NCI-H2081 treated with DMSO at 0.1 percent for 48 hours (cell line): ENCODE measurements at regions not wholly inside any gene's neighbourhood (a gene's known extent, or its start where the extent isn't known, plus 50 kb on each side); places are given as distances from the start of the nearest gene placed in this dataset.

ENCODE experiments used
- DNase-seq: peaks from one replicate; lab custom pipeline; 2025; lab: John Stamatoyannopoulos, UW

DNA sequence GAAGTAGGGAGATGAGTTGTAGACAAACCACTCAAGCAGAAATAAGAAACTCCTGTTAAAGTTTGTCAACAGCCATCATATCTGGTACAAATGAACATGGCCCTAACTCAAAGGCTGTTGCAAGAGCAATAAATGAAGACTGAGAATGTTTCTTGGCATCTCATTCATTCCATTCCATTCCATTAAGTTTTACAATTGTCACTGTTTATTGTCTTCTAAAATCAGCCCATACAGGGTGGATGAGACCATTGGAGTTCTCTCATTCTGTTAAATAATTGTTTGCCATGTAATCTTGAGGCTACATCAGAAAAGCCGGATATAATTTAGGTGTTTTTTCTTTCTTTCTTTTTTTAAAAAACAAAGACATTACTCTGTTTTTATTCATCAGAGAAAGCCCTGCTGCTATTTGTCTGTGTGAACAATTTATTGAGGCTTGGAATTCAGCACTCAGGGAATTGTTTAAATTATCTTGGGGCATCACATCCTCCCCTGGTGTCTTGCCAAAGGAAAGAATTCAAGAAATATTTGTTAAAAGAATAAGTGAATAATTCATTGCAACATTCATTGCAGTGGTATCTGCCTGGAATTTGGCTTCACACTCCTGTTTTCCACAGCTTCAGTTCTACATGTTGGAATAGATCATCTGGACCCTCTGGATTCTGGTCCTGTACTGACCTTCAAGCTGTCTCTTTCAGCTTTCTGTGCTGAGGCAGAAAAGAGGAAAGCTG is 604.5 kb downstream of the PLPP3 start:
- no peak for DNase-seq

DNA sequence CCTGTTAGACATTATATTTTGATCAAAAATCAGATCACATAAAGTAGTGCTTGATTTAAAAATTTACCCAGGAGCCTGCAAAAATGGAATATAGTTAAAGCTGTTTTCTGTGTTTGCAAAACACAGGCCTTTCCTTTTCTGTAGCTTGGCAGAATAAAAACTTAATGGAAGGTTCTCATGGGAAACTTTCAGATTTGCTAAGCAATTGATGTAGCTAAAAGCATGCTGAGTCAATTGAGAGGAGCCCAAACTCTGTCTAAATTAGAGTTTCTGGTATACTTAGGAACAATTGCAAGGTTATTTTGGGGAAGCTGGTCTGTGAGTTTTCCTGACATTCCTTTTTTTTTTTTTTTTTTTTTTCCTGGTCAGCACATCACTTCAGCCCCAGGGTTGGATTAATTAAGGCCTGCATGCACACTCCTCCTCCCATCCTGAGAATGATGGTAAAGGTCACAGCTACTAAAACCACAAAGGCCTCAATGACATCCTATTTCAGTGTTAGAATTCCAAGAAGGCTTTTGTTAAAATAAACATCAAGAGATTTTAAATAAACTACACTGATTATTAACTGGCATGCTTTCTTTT is 608.7 kb downstream of the PLPP3 start:
- DNase-seq = no peak

DNA sequence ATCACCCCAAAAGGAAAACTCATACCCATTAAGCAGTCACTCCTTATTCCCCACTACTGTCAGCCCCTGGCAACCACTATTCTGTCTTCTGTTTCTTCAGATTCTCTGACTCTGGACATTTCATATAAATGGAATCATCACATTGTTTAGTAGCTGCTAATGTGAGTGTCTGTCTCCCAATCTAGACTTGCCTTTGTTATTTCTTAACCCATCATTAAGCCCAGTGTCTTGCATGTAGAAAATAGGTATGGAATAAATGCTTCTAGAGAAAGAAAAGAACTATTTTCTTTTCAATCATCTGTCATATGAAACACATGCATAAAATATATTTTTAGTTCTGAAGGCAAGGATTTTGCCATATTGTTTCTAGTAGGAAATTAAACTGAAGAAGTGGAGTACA is 610.0 kb downstream of the PLPP3 start:
- DNase-seq = no peak

DNA sequence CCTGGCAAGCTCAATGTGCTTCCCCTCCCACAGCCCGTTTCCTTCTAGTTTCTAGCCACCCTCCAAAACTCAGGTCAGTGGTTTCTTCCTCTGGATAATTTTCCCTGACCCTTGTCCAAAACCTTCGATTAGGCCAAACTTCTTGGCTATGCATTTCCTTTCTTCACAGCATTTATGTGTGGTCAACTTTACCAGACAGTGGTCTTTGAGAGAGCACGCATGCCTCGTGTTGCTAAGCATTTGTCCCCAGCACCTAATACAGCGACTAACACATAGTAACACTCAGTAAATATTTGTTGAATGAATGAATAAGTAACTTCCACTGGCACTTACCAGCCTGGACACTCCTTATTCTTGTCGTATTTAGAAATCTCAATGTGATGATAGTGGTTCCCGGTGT is 610.7 kb downstream of the PLPP3 start:
- DNase-seq = no peak

DNA sequence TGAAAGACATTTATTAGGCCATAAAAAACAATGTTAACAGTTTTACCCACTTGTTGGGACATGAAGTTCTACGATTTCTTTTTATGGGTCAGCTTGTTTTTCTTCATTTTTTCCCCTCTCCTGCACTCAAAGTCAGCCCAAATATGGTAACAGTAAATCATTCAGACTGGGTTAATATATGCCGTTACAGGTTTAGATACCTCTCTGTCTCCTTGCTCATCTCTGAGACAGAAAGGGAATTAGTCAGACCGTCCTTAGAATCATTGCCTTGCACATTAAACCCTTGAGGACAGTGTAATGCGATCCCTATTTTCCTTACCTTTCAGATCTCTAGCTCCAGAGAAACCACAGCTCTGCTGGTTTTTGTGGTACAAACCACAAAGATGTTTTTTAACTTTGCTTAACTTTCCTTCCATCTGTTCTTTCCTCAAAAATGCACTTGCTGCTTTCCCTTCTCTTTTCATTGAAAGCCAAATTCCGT is 613.3 kb downstream of the PLPP3 start:
- no peak for DNase-seq

DNA sequence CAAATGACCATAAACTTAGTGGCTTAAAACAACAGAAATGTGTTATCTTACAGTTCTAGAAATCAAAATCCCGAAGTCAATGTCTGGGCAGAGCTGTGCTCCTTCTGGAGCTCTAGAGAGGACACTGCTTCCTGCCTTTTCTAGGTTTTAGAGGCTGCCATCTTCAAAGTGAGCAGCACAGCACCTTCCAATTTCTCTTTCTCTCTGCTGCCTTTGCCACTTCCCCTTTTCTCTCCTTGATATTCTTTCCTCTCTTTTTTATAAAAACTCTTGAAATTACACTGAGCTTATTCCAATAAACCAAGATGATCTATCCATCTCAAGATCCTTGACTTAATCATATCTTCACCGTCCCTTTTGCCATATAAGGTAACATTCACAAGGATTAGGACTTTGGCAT is 616.9 kb downstream of the PLPP3 start:
- no peak for DNase-seq

DNA sequence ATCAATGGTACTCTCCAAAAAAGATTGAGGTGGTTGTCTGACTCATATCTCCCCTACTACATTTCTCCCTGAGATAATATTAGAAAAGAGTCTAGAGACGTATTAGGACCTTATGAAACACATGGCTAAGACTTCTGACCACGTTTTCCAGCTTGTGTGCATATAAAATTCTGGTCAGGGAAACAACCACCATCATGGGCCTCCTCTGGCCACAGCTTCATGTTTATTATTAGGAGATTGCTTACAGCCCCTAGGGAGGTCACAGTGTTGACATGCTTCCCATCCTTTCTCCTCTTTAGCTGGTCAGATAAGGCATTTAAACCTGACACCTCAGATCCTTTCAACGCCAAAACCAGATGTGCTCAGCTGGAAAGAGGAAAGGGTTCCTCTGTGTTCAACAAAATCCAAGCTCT is 620.2 kb downstream of the PLPP3 start:
- DNase-seq = no peak

DNA sequence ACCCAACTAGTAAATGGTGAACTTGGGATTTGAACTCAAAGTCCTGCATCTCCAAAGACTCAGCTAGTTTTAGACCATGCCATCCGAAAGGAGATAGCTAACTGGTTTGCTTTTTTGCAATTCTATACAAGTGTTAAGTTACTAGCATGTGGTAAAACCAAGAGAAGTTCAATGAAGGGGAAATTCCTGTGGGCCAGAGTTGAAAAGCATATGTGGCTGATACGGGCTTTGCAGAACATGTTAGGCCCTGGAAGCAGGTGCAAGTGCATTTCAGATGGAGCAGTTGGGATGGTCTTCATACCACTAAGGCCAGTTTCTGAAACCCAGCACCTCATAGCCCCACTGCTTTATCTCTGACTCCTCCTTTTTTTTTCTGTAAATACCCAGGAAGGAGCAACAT is 620.9 kb downstream of the PLPP3 start:
- DNase-seq = no peak

DNA sequence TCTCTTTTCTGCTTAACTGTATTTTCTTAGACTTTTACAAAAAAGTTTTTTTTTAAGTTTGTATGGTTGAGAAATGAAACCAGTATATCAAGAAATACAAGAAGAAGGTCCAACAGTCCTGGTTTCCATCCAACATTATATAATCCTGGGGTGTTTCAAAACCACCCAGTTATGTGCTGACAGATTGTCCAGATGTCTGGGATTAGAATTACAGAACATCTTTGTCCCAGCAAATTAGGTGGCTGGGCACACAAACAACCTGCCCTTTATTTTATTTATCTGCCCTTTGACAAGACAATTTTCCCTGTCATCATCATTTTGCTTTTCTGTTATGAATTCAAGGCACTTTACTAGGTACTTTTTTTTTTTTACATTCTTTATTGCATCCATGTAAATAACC is 622.1 kb downstream of the PLPP3 start:
- no peak for DNase-seq

DNA sequence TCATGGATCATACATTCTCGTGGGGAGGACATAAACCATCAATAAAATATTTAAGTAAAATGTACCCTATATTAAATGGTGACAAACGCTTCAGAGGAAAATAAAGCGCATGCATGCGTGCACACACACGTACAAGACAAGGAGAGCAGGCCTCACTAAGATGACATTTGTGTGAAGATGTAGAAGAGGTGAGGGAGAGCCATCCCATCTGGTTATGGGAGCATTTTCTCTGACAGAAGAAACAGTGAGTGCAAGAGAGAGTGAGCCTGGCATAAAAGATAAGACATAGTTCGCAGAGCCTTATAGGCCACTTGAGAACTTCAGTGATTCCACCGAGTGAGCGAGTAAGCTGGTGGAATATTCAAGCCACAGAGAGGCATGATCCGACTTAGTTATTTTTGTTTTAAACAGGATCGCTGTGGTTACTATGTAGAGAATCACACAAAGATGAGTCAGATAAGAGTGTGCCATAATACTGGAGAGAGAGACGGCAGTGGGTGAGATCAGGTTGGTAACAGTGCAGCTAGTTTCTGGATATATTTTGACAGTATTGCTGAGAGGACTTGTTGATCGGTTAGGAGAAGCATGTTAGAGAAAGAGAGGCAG is 624.2 kb downstream of the PLPP3 start:
- no peak for DNase-seq

DNA sequence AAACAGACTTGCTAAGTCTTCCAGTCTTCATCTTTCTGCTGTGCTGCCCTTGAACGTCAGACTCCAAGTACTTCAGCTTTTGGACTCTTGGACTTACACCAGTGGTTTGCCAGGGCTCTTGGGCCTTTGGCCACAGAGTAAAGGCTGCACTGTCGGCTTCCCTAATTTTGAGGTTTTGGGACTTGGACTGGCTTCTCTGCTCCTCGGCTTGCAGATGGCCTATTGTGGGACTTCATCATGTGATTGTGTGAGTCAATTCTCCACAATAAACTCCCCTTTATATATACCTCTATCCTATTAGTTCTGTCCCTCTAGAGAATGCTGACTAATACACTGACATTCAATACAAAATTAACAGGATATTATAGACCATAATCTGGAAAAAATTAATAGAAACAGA is 628.1 kb downstream of the PLPP3 start:
- no peak for DNase-seq

DNA sequence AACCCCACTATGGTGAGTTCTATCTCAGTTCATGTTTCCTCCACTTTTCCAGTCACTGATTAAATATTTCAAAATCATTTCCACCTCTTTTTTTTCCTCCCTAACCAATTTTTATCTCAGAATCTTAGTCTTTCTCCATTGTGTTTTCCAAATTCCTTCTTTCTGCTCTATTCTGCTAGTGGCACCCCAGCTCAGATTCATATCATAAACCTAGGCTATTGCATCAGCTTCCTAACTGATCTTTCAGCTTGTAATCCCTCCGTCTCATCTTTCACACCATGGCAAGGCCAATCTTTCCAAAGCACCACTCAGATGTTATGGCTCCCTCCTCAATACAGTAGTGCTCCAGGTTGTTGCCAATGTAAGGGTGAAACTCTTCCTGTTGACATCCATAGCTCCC is 631.9 kb downstream of the PLPP3 start:
- DNase-seq = no peak

DNA sequence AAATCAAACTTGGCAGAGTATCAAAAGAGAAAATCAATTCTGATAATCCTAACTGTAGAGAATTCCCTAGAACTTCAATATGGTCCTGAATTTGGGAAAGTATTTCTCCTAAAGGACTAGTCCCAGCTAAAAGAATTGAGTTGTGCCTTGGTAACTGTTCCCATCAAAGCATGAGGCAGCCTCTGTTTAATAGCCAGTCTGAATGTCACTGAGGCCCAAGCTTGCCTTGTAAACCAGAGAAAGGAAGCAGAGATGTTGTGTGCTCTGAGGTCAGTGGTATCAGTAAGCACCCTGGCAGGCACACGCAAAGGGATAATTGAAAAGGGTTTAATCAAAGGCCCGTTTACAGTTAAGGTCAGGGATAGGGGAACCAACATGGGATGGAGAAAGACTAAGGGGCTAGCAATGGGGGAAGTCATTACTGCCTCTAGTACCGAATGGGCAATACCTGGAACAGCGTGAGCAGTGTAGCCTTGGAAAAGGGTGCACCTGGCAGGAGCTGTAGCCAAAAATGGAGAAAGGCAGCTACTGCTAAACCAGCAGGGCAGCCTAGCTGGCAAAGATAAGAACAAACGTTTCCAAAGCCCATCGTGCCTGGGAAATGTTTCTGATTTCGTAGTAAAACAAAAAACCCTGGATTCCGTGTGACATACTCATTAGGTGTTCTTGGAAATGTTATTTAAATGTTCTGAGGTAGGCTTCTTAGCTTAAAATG is 635.5 kb downstream of the PLPP3 start:
- no peak for DNase-seq

DNA sequence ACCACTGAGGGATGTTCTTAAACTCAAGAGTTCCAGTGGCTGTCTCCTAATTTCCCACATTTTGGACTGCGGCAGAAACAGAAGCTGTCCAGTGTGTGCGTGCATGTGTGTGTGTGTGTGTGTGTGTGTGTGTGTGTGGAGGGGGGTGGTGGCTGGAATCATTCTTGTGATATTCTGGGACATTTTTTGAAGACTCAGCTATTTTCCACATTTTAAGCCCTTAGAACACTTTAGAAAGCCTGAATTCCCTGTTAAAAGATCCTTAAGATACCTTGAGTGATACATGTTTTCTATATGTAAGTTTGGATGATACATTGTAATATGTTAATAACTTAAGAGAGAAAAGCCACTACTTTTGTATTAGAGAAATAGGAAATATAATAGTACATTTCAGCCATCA is 636.4 kb downstream of the PLPP3 start:
- DNase-seq = no peak

DNA sequence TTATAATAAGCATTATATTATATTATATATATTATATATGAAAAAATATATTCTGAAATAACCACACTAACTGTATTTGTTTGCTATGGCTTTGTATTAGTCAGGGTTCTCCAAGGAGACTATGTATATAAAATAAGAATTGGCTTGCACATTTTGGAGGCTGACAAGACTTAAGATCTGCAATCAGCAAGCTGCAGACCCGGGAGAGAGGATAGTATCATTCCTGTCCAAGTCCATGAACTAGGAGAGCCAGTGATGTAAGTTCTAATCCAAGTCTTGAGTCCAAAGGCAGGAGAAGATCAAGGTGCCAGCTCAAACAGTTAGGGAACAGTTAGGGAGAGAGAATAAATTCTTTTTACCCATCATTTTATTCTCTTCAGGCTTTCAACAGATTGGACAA is 639.5 kb downstream of the PLPP3 start:
- DNase-seq = no peak

DNA sequence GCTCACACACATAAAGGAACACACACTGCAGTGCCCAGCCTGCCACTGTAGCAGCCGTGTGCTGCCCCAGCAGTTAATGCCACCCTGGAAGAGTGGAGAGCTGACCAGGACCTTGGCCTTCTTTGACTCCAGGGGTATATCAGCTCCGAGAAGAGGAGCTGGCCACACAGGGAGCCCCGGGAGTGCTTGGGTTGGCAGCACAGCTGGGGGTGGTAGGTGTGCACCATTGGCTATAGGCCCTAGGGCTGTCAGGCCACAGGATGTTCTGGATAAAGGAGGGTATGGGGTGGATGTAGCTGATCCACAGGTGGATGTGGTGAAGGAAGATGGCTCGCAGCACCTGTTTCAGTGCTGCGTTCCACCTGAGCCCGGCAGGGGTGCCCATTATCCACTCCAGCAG is 640.5 kb downstream of the PLPP3 start:
- DNase-seq = no peak

DNA sequence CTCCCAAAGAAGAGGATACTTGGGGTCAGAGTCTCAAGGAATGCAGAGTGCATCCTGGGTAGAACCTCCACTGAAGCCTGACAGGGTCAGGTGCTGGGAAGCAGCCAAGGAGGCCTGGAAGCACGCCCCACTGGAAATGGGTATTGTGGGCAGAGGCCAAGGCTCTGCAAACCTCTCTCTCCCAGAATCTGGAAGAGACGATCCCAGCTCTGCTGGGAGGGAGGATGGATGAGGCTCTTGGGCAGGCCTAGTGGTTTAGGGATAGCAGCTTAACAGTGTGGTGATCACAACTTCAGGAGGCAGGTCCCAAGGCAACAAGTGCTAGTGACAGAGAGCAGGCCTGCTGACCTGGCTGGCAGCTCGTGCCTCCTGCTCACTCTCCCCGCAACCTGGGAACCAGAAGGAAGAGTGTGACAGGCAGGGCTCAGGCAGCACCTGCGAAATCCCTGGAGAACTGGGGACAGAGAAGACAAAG is 641.0 kb downstream of the PLPP3 start:
- no peak for DNase-seq

DNA sequence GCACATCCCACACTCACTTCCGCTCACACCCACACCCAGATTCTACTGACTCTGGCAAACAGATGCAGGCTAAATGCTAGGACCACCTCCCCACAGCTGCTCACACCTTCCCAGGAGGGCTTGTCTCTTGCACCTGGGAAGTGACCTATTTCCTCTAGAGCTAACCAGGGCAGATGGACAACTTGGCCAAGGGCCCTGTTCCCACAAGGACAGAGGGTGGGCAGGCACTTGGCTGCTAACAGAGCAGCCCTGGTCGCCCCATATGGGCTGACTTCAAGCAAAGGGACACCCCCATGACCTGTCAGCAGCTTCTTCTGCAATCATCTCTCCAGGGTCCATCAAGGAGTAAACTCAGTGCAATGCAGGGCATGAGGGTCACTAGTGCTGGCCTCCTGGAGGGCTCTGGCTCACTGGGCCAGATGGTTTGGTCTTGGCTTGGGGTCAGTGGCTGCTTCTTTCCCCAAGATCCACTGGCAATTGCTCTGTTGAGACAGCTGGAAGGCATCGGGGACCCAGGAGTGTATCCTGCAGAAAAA is 641.5 kb downstream of the PLPP3 start:
- no peak for DNase-seq

DNA sequence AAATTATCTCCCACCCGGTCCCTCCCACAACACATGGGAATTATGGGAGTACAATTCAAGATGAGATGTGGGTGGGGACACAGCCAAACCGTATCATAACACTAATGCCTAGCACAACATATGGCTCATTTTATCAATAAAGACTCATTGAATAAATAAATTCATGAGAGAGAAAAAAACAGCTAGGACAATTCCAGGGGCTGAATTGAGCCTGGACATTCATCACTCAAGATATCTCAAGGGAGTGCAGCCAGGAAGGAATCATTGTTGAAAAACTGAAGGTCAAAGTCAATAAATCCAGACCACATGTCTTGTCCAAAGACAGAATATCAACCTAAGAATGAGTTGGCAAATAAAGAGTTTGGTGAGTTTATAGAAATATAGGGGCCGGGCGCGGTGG is 644.1 kb downstream of the PLPP3 start:
- DNase-seq = no peak

DNA sequence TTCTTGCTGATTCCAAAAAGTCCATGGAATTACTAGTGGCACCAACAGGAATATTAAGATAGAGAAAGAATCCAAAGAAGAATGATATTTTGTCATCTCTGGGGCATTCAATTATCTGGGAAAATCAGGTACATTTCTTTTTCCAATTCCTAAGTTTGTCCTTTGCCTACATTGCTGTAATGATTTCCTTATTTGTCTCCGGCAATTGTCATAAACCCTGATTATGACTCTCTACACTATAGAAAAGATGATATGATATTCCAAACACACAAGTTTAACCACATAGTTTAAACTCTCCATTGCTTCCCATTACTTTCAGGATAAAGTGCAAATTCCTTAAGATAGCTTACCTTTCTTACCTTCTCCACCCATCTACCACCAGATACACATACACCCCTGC is 647.0 kb downstream of the PLPP3 start:
- no peak for DNase-seq

DNA sequence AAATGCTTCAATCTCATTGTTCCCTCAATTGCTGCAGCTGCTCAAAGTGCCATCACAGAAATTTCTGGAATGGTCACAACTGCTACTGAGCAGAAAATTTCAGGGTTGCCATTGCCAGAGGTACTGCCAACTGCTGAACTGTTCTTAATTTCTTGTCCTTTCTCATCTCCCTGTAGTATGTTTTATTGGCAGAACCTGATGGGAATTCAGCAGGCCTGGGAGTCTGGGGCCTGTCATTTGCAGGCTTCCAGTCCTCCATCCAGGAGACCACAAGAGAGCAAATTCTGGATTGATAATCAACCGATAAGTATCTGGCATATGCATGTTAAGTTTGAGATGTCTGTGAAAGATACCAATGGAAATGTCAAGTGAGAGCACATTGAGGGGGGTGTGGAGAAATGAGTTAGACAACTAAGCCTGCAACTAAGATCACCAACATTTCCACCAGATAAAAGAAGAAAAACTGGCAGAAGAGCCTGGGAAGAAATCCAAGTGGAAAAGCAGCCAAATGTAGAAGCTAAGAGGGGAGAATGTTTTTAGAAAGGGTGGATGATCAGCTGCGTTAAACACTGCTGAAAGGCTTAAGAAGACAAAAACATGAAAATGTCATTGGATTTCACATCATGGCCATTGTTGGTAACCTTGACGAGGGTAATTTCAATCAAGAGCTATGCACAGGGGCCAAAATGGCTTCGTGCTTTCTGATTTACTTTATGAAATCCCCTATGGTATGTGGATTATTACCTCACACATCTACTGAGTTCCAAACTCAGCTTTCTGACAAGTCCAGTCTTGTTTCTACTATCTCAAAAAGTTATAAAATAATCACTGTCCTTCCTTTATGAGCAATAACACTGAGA is 648.1 kb downstream of the PLPP3 start:
- no peak for DNase-seq

DNA sequence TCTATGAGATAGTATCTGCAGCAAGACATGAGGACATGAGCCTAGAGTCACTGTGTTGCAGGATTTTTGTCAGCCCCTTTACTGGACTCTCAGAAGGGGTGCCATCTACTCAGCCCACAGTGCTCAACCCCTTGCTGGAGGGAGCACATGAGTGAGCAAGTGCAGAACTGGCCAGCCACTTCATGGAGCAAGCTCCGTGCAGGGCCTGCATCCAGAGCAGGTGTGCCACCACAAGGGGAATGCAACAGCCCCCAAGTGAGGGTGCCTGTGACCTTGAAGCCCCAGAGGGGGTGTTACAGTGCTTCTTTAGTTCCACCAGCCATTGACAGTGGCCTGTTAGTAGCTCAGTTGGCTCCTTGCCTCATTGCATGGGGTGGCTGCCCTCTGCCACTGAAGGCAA is 649.7 kb downstream of the PLPP3 start:
- no peak for DNase-seq
